OCI-LY7 (cell line): ENCODE measurements at regions not wholly inside any gene's neighbourhood (a gene's known extent, or its start where the extent isn't known, plus 50 kb on each side); places are given as distances from the start of the nearest gene placed in this dataset.

Experiments used
- BruUV-seq: library from RNA; stranded (reverse); fragments of 400-500 nt; replicated peaks from 2 replicates; lab custom pipeline; 2021; lab: Mats Ljungman, UMichigan
- CTCF ChIA-PET: fragments of 300-600 bp; sonication (Branson Sonifier 250); formaldehyde crosslinking; loops from one replicate; lab custom pipeline; 2022; ENCODE audit warnings: antibody characterized with exemption; ENCODE audit not compliant: unreplicated experiment; lab: Charles Lee
- POLR2A ChIA-PET: fragments of 300-600 bp; sonication (Branson Sonifier 250); formaldehyde crosslinking; loops from one replicate; lab custom pipeline; 2022; ENCODE audit warnings: antibody characterized with exemption; lab: Charles Lee
- DNase-seq: peaks from one replicate; pipeline ENCODE4 v3.0.0-alpha.2; 2015; ENCODE audit warnings: low spot score
- H2AFZ ChIP-seq: fragments of 200-600 bp; sonication (generic), shearing (Covaris generic); 2 replicates; pipeline ENCODE4 v1.6.1; 2014; ENCODE audit warnings: mild to moderate bottlenecking, antibody characterized with exemption, low read length, moderate library complexity
- H3K27ac ChIP-seq: fragments of 200-600 bp; sonication (generic); 2 replicates; pipeline ENCODE4 v1.5.1; 2014; ENCODE audit warnings: mixed run types, low read depth, mild to moderate bottlenecking, moderate library complexity, low read length, inconsistent platforms; ENCODE audit not compliant: poor library complexity, severe bottlenecking
- H3K36me3 ChIP-seq: fragments of 200-600 bp; sonication (generic); 2 replicates; pipeline ENCODE4 v1.6.1; 2014; ENCODE audit warnings: mild to moderate bottlenecking, antibody characterized with exemption, low read length, moderate library complexity, mixed read lengths; ENCODE audit not compliant: insufficient read depth
- H3K4me1 ChIP-seq: fragments of 200-600 bp; sonication (generic); 2 replicates; pipeline ENCODE4 v1.5.1; 2014; ENCODE audit warnings: mild to moderate bottlenecking, low read length; ENCODE audit not compliant: insufficient read depth, poor library complexity, severe bottlenecking
- H3K4me2 ChIP-seq: fragments of 200-600 bp; sonication (generic); 2 replicates; pipeline ENCODE4 v1.6.1; 2014; ENCODE audit warnings: mild to moderate bottlenecking, low read length
- H3K4me3 ChIP-seq: fragments of 200-600 bp; sonication (generic); 2 replicates; pipeline ENCODE4 v1.5.1; 2014; ENCODE audit warnings: mild to moderate bottlenecking, low read depth, low read length; ENCODE audit not compliant: poor library complexity, severe bottlenecking
- H3K79me2 ChIP-seq: fragments of 200-600 bp; sonication (generic); 2 replicates; pipeline ENCODE4 v1.6.1; 2016; ENCODE audit warnings: low read depth, mild to moderate bottlenecking, low read length, moderate library complexity, mixed read lengths; ENCODE audit not compliant: insufficient read depth
- H3K9me2 ChIP-seq: fragments of 200-600 bp; sonication (generic); 2 replicates; pipeline ENCODE4 v1.6.1; 2016; ENCODE audit warnings: mild to moderate bottlenecking, low read length, mixed read lengths; ENCODE audit not compliant: insufficient read depth
- H3K9me3 ChIP-seq: fragments of 200-600 bp; sonication (generic); 2 replicates; pipeline ENCODE4 v1.6.1; 2014; ENCODE audit warnings: mild to moderate bottlenecking, mixed run types, low read length, mixed read lengths
- H4K20me1 ChIP-seq: fragments of 200-600 bp; sonication (generic); 2 replicates; pipeline ENCODE4 v1.6.1; 2014; ENCODE audit warnings: mild to moderate bottlenecking, antibody characterized with exemption, low read length, moderate library complexity, mixed read lengths; ENCODE audit not compliant: insufficient read depth
- EZH2phosphoT487 ChIP-seq: fragments of 200-600 bp; sonication (generic); IDR thresholded peaks from 2 replicates; pipeline ENCODE4 v1.6.1; 2018; ENCODE audit warnings: low read depth, borderline replicate concordance, mild to moderate bottlenecking, mixed run types, antibody characterized with exemption, low read length, moderate library complexity, mixed read lengths
- intact Hi-C: fragments of 100-400 bp; cut with micrococcal nuclease; formaldehyde crosslinking; loops from one replicate; pipeline ENCODE4 v1.10.0; 2022; ENCODE audit not compliant: unreplicated experiment
- TF ChIP-seq, protein P1 (sequence below): fragments of 200-600 bp; sonication (generic); conservative IDR thresholded peaks from 2 replicates; pipeline ENCODE4 v1.5.1; 2014; ENCODE audit warnings: mild to moderate bottlenecking, antibody characterized with exemption, low read length, moderate library complexity, mixed read lengths

GRCh38 chr6:22809370-22809769 lies 240.0 kb downstream of the HDGFL1 start:
- Histone ChIP-seq H3K79me2 (no peaks in the 10 kb centered on the region), H2AFZ (no peak overlapping the region), H3K4me2 (no peak overlapping the region), H3K36me3 (no peaks in the 10 kb centered on the region), H3K27ac (no peak overlapping the region), H3K9me2 (no peaks in the 10 kb centered on the region), H3K4me1 (no peaks in the 10 kb centered on the region), H3K9me3 (no peaks in the 10 kb centered on the region), H3K4me3 (no peak overlapping the region), H4K20me1 (no peaks in the 10 kb centered on the region)
- no TSS peak for BruUV-seq
- DNase-seq: no peak
- TF ChIP-seq, protein P1, sequence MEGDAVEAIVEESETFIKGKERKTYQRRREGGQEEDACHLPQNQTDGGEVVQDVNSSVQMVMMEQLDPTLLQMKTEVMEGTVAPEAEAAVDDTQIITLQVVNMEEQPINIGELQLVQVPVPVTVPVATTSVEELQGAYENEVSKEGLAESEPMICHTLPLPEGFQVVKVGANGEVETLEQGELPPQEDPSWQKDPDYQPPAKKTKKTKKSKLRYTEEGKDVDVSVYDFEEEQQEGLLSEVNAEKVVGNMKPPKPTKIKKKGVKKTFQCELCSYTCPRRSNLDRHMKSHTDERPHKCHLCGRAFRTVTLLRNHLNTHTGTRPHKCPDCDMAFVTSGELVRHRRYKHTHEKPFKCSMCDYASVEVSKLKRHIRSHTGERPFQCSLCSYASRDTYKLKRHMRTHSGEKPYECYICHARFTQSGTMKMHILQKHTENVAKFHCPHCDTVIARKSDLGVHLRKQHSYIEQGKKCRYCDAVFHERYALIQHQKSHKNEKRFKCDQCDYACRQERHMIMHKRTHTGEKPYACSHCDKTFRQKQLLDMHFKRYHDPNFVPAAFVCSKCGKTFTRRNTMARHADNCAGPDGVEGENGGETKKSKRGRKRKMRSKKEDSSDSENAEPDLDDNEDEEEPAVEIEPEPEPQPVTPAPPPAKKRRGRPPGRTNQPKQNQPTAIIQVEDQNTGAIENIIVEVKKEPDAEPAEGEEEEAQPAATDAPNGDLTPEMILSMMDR: no peak
- TF ChIP-seq EZH2phosphoT487: no peak
- ChIA-PET CTCF (no interaction called here), POLR2A (no interaction called here)
- intact Hi-C loops: no loop called here

GRCh38 chr6:22819209-22819608 lies 249.8 kb downstream of the HDGFL1 start:
- no peak for DNase-seq
- intact Hi-C loops: no loop called here
- no peaks in the 10 kb centered on the region for H3K4me1 ChIP-seq
- H4K20me1 ChIP-seq: no peaks in the 10 kb centered on the region
- POLR2A ChIA-PET: no interaction called here
- H3K36me3 ChIP-seq: no peaks in the 10 kb centered on the region
- H2AFZ ChIP-seq: no peak overlapping the region
- CTCF ChIA-PET: no interaction called here
- H3K79me2 ChIP-seq: no peaks in the 10 kb centered on the region
- TF ChIP-seq, protein P1: no peak
- TF ChIP-seq EZH2phosphoT487: no peak
- H3K4me2 ChIP-seq: no peak overlapping the region
- no peaks in the 10 kb centered on the region for H3K9me2 ChIP-seq
- no TSS peak for BruUV-seq
- H3K4me3 ChIP-seq: no peak overlapping the region
- H3K27ac ChIP-seq: no peak overlapping the region
- no peaks in the 10 kb centered on the region for H3K9me3 ChIP-seq

DNA sequence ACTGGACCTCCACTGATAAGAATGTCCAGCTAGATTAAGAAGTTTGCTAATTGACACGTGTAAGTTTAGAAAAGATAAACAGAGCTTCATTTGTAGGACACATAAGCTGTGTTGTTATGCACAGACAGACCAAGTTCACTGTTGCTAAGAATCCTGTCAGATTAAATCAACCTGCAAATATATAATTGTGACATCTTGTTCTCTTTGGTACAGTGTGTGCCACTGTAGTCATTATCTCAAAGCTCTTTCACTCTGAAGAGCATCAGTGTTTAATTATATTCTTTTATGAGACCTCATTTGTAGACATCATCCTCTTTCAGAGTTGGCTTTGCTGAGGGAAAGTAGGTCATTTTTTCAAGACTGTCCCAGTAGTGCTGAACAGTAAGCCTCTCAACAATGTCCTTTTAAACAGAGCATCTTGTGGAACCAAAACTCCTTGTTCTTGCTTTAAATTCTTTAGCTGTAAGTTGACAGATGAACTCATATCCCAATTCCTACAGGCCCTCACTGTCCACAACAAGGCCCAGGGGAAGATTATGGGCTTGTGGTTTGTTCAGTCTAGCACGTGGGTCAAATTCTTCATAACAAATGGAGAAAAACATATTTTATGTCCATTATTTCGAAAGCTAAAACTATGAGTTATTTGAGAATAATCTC lies 252.4 kb downstream of the HDGFL1 start:
- no peak overlapping the region for H3K27ac ChIP-seq
- ChIA-PET CTCF (no interaction called here), POLR2A (interaction anchor here (0.8 to 1.3 kb wide), 3 partner anchors 8 to 70 kb away, joined by 3 to 4 read pairs (median 4); no protein-coding TSS in a partner anchor)
- no peaks in the 10 kb centered on the region for H3K79me2 ChIP-seq
- DNase-seq: no peak
- no peaks in the 10 kb centered on the region for H3K36me3 ChIP-seq
- H3K9me3 ChIP-seq: no peaks in the 10 kb centered on the region
- no peak overlapping the region for H3K4me2 ChIP-seq
- H2AFZ ChIP-seq: no peak overlapping the region
- no TSS peak for BruUV-seq
- TF ChIP-seq, protein P1: no peak
- TF ChIP-seq EZH2phosphoT487: no peak
- H3K4me3 ChIP-seq: no peak overlapping the region
- no peaks in the 10 kb centered on the region for H3K4me1 ChIP-seq
- no peaks in the 10 kb centered on the region for H3K9me2 ChIP-seq
- intact Hi-C loops: no loop called here
- no peaks in the 10 kb centered on the region for H4K20me1 ChIP-seq
